ENCODE measurements at regions not wholly inside any gene's neighbourhood (a gene's known extent, or its start where the extent isn't known, plus 50 kb on each side); places are given as distances from the start of the nearest gene placed in this dataset.

- dilution Hi-C loops (cut with MboI; ENCODE audit: extremely low pct_ligation_motif_present, low sequenced_read_pairs) (no loop called here), intact Hi-C loops (cut with micrococcal nuclease) (no loop called here)
- Histone ChIP-seq H3K9me1 (replicated peaks; ENCODE audit: control insufficient read depth, extremely low read depth, insufficient read depth, low read length) (no peaks in the 10 kb centered on the region), H3K9me3 (replicated peaks; ENCODE audit: control insufficient read depth, insufficient read depth, low read length) (no peaks in the 10 kb centered on the region), H3K4me3 (replicated peaks in 1 of 3; ENCODE audit: insufficient read depth in 1 of 3, low read depth in 1 of 3, low read length in 3 of 3) (no peak overlapping the region), H3K79me2 (ENCODE audit: control insufficient read depth, insufficient read depth, low read length) (no peaks in the 10 kb centered on the region), H3K36me3 (ENCODE audit: control insufficient read depth in 2 of 2, extremely low read depth in 1 of 2, insufficient read depth in 2 of 2, low read length in 2 of 2) (no peaks in the 10 kb centered on the region), H3K4me2 (ENCODE audit: insufficient read depth, low read length) (no peak overlapping the region), H3K27ac (ENCODE audit: insufficient read depth, low read depth, low read length) (no peak overlapping the region), H3K9ac (replicated peaks; ENCODE audit: extremely low read depth, insufficient read depth, low read length) (no peak overlapping the region), H2AFZ (ENCODE audit: low read depth, low read length) (no peak overlapping the region), H3K4me1 (ENCODE audit: control insufficient read depth, extremely low read depth, insufficient read depth, low read length) (peaks cover 12% of the 10 kb centered on the region), H4K20me1 (replicated peaks; ENCODE audit: control insufficient read depth, extremely low read depth, insufficient read depth, low read length) (no peaks in the 10 kb centered on the region), H3K27me3 (ENCODE audit: control insufficient read depth in 2 of 2, insufficient read depth in 2 of 2, low read length in 2 of 2) (no peaks in the 10 kb centered on the region)
- ChIA-PET POLR2A (no interaction called here), CTCF (no interaction called here)
- no peak for TF ChIP-seq GATA2 (IDR thresholded peaks at IDR 0.05; ENCODE audit: insufficient read depth, insufficient read length, low read depth, low read length)
- BruUV-seq (replicated peaks), result no TSS peak
- FAIRE-seq (no peak), DNase-seq (ENCODE audit: low read depth, low spot score) (no peak)
Observed at GRCh38 chr12:90234472-90234871, 525.8 kb upstream of the ATP2B1 start.

- no peak overlapping the region for H3K4me2 ChIP-seq (ENCODE audit: insufficient read depth, low read length)
- no peaks in the 10 kb centered on the region for H3K36me3 ChIP-seq (ENCODE audit: control insufficient read depth in 2 of 2, extremely low read depth in 1 of 2, insufficient read depth in 2 of 2, low read length in 2 of 2)
- no peak for TF ChIP-seq CTCF (IDR thresholded peaks at IDR 0.05; ENCODE audit: extremely low read depth in 1 of 2, insufficient read depth in 1 of 2, low read depth in 1 of 2, low read length in 2 of 2)
- no peak for TF ChIP-seq GATA2 (IDR thresholded peaks at IDR 0.05; ENCODE audit: insufficient read depth, insufficient read length, low read depth, low read length)
- TF ChIP-seq JUN (IDR thresholded peaks at IDR 0.05; ENCODE audit: borderline replicate concordance, insufficient read depth, insufficient read length, low read depth), result no peak
- no peak for TF ChIP-seq MYC (IDR thresholded peaks at IDR 0.05; ENCODE audit: low read depth, low read length)
- no peak for TF ChIP-seq POLR2A (IDR thresholded peaks at IDR 0.05; ENCODE audit: low read depth, low read length)
- TF ChIP-seq MAX (IDR thresholded peaks at IDR 0.05; ENCODE audit: insufficient read depth, insufficient read length), result no peak
- TF ChIP-seq POLR2AphosphoS5 (IDR thresholded peaks at IDR 0.05; ENCODE audit: insufficient read depth, low read depth, low read length), result no peak
- peaks cover 22% of the 10 kb centered on the region for H3K4me1 ChIP-seq (ENCODE audit: control insufficient read depth, extremely low read depth, insufficient read depth, low read length)
- intact Hi-C loops (cut with micrococcal nuclease), result no loop called here
- no peaks in the 10 kb centered on the region for H3K9me1 ChIP-seq (replicated peaks; ENCODE audit: control insufficient read depth, extremely low read depth, insufficient read depth, low read length)
- H3K79me2 ChIP-seq (ENCODE audit: control insufficient read depth, insufficient read depth, low read length), result no peaks in the 10 kb centered on the region
- no peak overlapping the region for H3K4me3 ChIP-seq (replicated peaks in 1 of 3; ENCODE audit: insufficient read depth in 1 of 3, low read depth in 1 of 3, low read length in 3 of 3)
- no peak overlapping the region for H2AFZ ChIP-seq (ENCODE audit: low read depth, low read length)
- no TSS peak for BruUV-seq (replicated peaks)
- CTCF ChIA-PET, result interaction anchor here (1.0 kb wide), 1 partner anchor 11 kb away, joined by 3 read pairs; no protein-coding TSS in a partner anchor
- dilution Hi-C loops (cut with MboI; ENCODE audit: extremely low pct_ligation_motif_present, low sequenced_read_pairs), result no loop called here
- no peak overlapping the region for H3K9ac ChIP-seq (replicated peaks; ENCODE audit: extremely low read depth, insufficient read depth, low read length)
- POLR2A ChIA-PET, result no interaction called here
- no peaks in the 10 kb centered on the region for H3K27me3 ChIP-seq (ENCODE audit: control insufficient read depth in 2 of 2, insufficient read depth in 2 of 2, low read length in 2 of 2)
- DNase-seq (ENCODE audit: low read depth, low spot score) (no peak), FAIRE-seq (no peak)
- no peaks in the 10 kb centered on the region for H4K20me1 ChIP-seq (replicated peaks; ENCODE audit: control insufficient read depth, extremely low read depth, insufficient read depth, low read length)
- H3K9me3 ChIP-seq (replicated peaks; ENCODE audit: control insufficient read depth, insufficient read depth, low read length), result no peaks in the 10 kb centered on the region
- H3K27ac ChIP-seq (ENCODE audit: insufficient read depth, low read depth, low read length), result no peak overlapping the region
Observed at GRCh38 chr12:90233168-90234100, 524.8 kb upstream of the ATP2B1 start.
